WTC11 (cell line): ENCODE measurements at regions not wholly inside any gene's neighbourhood (a gene's known extent, or its start where the extent isn't known, plus 50 kb on each side); places are given as distances from the start of the nearest gene placed in this dataset.
"Not testable (repeated sequence)": the region's sequence is repeated elsewhere in the genome, so short reads cannot be mapped to it uniquely, and the experiment has no call there.

Experiments
- ATAC-seq: fragments of 200-7000 bp; cut with Tn5 transposase; 2 replicates; pipeline ENCODE4 v1.10.0; 2021; ENCODE audit warnings: mild to moderate bottlenecking, moderate library complexity
- CTCF ChIA-PET: fragments of 300-600 bp; sonication (Branson Sonifier 250); formaldehyde crosslinking; loops from one replicate; lab custom pipeline; 2021; ENCODE audit warnings: antibody characterized with exemption; lab: Charles Lee
- POLR2A ChIA-PET: fragments of 350-600 bp; sonication (Branson Sonifier 250); formaldehyde crosslinking; loops from one replicate; lab custom pipeline; 2021; ENCODE audit warnings: antibody characterized with exemption; lab: Charles Lee
- DNase-seq: peaks from one replicate; pipeline ENCODE4 v3.0.0; 2021; ENCODE audit warnings: low spot score
- H3K27ac Mint-ChIP-seq: 2 replicates; pipeline ENCODE4 v1.8.0; 2021; ENCODE audit warnings: mixed read lengths
- H3K27me3 Mint-ChIP-seq: 2 replicates; pipeline ENCODE4 v1.8.0; 2021; ENCODE audit warnings: low read depth, mild to moderate bottlenecking, moderate library complexity, mixed read lengths
- H3K36me3 Mint-ChIP-seq: 2 replicates; pipeline ENCODE4 v1.8.0; 2021; ENCODE audit warnings: mixed read lengths
- H3K4me1 Mint-ChIP-seq: 2 replicates; pipeline ENCODE4 v1.8.0; 2022; ENCODE audit warnings: mixed read lengths
- H3K4me3 Mint-ChIP-seq: 2 replicates; pipeline ENCODE4 v1.8.0; 2021; ENCODE audit warnings: mild to moderate bottlenecking, moderate library complexity, mixed read lengths
- H3K9me3 Mint-ChIP-seq: 2 replicates; pipeline ENCODE4 v1.8.0; 2021; ENCODE audit warnings: mixed read lengths

- POLR2A ChIA-PET, H3K4me3 Mint-ChIP-seq: not testable (repeated sequence)
- CTCF ChIA-PET, result interaction anchor here (1.4 to 3.6 kb wide), 2 partner anchors 8 to 11 kb away, joined by 5 to 40 read pairs; no protein-coding TSS in a partner anchor
Observed at GRCh38 chr21:6363591-6363990, 4157.8 kb upstream of the TPTE start.

GRCh38 chr21:6368824-6369223 is 4152.6 kb upstream of the TPTE start:
- H3K4me1 Mint-ChIP-seq, H3K36me3 Mint-ChIP-seq, ATAC-seq, DNase-seq, H3K9me3 Mint-ChIP-seq, H3K27me3 Mint-ChIP-seq, H3K27ac Mint-ChIP-seq, CTCF ChIA-PET, POLR2A ChIA-PET: not testable (repeated sequence)
- H3K4me3 Mint-ChIP-seq, result peak overlapping the region; percentile 42

More at GRCh38 chr21:6363591-6363990, 4157.8 kb upstream of the TPTE start:
- H3K36me3 Mint-ChIP-seq, ATAC-seq, H3K27me3 Mint-ChIP-seq, H3K4me1 Mint-ChIP-seq, DNase-seq, H3K27ac Mint-ChIP-seq, H3K9me3 Mint-ChIP-seq: not testable (repeated sequence)

GRCh38 chr21:6373253-6373652 is 4148.1 kb upstream of the TPTE start:
- H3K27me3 Mint-ChIP-seq, H3K27ac Mint-ChIP-seq, H3K9me3 Mint-ChIP-seq, H3K4me3 Mint-ChIP-seq, POLR2A ChIA-PET, ATAC-seq, H3K36me3 Mint-ChIP-seq, DNase-seq, H3K4me1 Mint-ChIP-seq: not testable (repeated sequence)
- CTCF ChIA-PET, result interaction anchor here (1.0 to 3.8 kb wide), 2 partner anchors 10 to 14 kb away, joined by 4 to 40 read pairs; no protein-coding TSS in a partner anchor

DNA sequence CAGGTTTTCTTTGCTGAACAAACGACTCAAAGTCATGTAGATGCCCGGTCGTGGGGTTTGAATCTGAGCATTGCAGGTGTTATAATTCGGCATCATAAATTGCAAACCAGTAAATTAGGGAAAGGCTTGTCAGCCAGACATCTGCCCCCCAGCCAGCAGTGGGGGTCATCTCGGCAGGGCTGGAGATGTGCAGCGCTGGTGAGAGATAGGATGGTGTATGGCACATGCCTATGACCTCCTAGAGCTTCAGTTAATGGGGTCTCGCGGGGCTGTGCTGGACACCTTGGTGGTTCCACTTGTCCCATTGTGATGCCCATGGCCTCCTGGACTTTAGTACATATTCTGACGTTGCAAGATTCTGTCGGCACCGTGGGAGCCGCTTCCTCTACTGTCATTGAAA is 4147.2 kb upstream of the TPTE start:
- DNase-seq, POLR2A ChIA-PET, H3K4me3 Mint-ChIP-seq: not testable (repeated sequence)

DNA sequence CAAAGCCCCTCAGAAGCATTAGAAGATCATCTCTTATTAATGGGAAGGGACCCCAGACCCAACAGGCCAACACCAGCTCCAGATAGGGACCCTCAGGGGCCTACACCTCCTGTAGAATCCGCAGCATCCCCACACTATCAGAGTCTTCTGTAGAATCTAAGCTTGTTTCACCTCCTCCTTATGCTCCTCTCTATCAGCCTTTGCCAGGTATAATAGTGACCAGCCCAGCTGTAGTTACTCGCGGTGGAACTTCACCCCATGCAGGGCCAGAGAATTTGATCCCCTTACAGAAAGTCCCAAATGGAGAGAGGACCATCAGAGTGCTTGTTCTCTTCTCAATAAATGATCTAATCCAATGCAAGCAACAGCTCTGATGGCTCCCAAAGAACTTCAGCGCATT is 4146.5 kb upstream of the TPTE start:
- H3K4me1 Mint-ChIP-seq, POLR2A ChIA-PET, DNase-seq, H3K36me3 Mint-ChIP-seq, H3K9me3 Mint-ChIP-seq, H3K4me3 Mint-ChIP-seq, H3K27me3 Mint-ChIP-seq, ATAC-seq, H3K27ac Mint-ChIP-seq: not testable (repeated sequence)
- CTCF ChIA-PET, result interaction anchor here (3.8 kb wide), 1 partner anchor 12 kb away, joined by 40 read pairs; no protein-coding TSS in a partner anchor

More for the DNA sequence above, 4147.2 kb upstream of the TPTE start:
- CTCF ChIA-PET, result interaction anchor here (1.0 to 3.8 kb wide), 2 partner anchors 11 to 15 kb away, joined by 4 to 40 read pairs; no protein-coding TSS in a partner anchor
- H3K27ac Mint-ChIP-seq, H3K36me3 Mint-ChIP-seq, H3K9me3 Mint-ChIP-seq, ATAC-seq, H3K27me3 Mint-ChIP-seq, H3K4me1 Mint-ChIP-seq: not testable (repeated sequence)

DNA sequence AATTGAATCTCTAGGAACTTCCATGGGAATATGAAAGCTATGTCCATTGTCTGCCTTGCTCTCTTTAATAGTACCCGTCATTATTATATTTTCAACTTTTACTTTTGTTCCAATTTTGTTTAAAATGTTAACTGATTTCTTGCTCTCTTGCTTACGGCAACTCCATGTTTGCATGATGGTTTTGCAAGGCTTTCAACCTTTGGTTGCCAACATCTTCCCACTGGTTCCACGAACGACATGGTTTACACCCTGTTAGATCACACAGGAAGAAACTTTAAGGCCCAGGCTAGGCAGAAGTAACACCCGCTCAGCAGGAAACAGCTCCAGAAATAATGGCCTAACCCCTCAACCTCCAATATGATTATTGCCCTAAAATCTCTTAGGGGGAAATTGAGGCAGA is 4145.6 kb upstream of the TPTE start:
- ATAC-seq, H3K36me3 Mint-ChIP-seq, POLR2A ChIA-PET, DNase-seq, H3K27ac Mint-ChIP-seq, H3K4me1 Mint-ChIP-seq, H3K4me3 Mint-ChIP-seq, H3K9me3 Mint-ChIP-seq, H3K27me3 Mint-ChIP-seq: not testable (repeated sequence)
- CTCF ChIA-PET, result interaction anchor here (3.8 kb wide), 1 partner anchor 13 kb away, joined by 40 read pairs; no protein-coding TSS in a partner anchor

GRCh38 chr21:6376321-6377070 is 4144.9 kb upstream of the TPTE start:
- H3K36me3 Mint-ChIP-seq, ATAC-seq, DNase-seq, H3K27ac Mint-ChIP-seq, H3K27me3 Mint-ChIP-seq, H3K4me3 Mint-ChIP-seq, POLR2A ChIA-PET, H3K4me1 Mint-ChIP-seq, H3K9me3 Mint-ChIP-seq: not testable (repeated sequence)
- CTCF ChIA-PET, result interaction anchor here (3.8 kb wide), 1 partner anchor 13 kb away, joined by 40 read pairs; no protein-coding TSS in a partner anchor
